GM19035 (cell line): ENCODE measurements at regions not wholly inside any gene's neighbourhood (a gene's known extent, or its start where the extent isn't known, plus 50 kb on each side); places are given as distances from the start of the nearest gene placed in this dataset.

Experiments
- ATAC-seq: cut with Tn5 transposase; IDR thresholded peaks from one replicate; pipeline ENCODE4 v1.9.1; 2021; ENCODE audit not compliant: unreplicated experiment

- no peak for ATAC-seq
Measured at GRCh38 chr12:3998968-3999792, 126.0 kb upstream of the PARP11 start.

DNA sequence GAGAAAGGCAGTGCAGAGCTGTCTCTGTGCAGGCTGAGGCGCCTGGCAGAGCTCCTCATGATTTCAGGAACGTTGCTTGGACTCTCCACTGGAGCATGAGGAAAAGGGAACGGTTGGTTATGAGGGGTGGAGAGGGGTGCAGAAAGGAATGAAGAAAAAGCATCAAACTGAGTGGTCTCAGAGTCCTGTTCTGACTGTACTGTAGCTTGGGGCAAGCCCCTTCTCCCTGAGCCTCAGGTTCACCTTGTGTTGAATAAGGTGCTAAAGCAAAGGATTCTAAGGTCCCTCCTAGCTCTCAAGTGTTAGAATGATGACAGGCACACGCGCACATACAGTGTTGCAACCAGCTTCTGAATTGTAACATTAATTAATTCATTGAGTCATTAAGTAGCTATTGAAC lies 125.2 kb upstream of the PARP11 start:
- ATAC-seq, result no peak

DNA sequence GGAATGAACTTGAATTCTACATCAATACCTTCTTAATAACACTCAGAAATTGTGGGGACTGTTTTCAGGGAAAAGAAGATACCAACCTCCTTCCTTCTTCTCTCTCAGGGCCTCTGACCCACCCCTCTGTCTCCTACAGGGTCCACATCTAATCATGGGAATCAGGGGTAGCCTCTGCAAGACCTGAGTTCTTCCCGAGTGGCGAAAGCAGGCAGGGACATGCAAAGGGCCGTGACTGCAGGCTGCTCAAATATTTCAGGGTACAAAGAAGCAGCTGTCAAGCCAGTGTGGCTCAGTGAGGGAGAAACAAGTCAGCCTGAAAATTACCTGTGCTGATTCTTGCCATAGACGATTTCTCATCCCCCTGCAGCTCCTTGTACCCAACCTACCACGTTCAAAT lies 123.1 kb upstream of the PARP11 start:
- ATAC-seq, result no peak

DNA sequence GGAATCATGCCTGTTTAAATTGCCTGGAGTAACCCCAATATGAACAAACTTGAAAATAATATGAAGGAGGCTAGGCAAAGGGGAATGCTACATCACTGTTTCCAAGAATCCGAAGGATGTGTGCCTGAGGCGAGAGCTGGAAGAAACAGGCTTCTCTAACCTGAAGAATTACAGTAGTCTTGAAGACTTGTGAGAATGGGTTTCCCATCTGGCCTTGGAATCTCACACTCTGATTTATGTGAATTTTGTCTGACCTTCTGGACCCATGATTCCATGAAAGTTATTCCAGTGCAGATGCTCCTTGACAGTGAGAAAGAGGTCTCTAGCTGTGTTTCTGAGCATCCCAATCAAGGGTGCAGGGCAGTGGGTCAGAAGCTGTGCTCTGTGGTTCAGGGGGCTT lies 122.1 kb upstream of the PARP11 start:
- no peak for ATAC-seq

DNA sequence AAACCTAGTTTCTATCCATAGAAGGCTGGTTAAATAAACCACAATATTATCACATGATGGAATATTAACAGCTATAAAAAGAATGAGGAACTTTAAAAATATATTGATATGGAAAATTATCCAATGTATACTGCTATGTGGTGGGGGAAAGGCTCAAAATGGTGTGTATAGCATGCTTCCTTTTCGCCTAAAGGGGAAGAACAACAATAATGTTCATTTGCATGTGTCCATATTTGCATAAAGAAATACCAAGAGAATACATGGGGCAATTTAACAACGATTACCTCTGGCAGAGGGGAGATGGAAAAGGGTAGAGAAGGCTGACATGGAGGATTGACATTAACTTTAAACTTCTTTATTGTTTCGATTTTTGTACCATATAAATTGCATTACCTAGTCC lies 121.3 kb upstream of the PARP11 start:
- no peak for ATAC-seq

DNA sequence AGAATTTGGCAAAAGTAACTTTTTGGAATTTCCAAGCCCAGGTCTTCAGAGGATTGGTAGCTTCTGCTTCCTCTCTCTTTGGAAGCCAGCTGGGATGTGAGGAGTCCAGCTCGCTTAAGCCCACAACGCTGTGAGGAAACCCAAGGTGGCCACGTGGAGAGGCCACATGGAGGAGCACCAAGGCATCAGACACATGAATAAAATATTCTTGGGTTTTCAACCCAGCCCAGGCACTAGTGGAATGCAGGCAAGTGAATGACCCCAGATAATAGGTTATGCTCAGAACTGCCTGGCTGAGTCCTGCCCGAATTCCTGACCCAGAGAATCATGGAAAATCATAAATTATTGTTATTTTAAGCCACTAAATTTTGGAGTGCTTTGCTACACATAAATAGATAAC lies 119.7 kb upstream of the PARP11 start:
- ATAC-seq, result no peak

DNA sequence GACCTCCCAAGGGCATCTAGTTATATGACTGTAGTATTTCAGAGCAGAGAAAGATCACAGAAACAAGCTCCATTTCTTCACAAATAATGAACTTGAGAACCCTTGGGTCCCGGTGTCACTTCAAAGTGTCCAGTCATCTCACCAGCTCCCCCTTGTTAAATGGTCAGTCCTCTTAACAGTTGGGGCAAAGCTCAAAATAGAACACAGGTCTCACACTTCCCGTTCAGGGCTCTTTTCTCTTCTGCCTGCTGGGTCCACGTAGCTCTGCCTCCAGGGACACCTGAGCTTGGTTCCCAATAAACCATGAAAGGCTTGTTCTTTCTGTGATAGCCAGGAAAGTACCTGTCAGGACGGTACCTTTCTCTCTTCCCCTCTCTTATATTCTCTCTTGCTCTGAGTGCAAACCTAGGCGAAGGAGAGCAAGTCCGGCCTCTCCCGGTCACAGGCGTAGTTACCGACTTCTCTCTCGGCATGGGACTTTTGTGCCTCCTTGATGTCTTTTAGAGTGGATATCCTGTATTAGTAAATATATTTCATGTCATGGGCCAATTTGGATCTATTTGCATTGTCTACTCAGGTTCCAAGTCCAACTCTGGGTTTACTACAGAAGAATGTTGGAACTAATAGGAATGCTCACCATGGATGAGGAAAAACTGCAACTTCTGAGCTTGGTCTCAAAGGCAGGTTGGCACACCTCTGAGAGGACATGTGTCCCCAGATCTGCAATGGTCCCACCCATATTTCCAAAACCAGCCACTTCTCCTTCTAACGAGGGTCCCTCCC lies 118.8 kb upstream of the PARP11 start:
- ATAC-seq, result no peak

GRCh38 chr12:3990501-3991280 lies 117.5 kb upstream of the PARP11 start:
- no peak for ATAC-seq

DNA sequence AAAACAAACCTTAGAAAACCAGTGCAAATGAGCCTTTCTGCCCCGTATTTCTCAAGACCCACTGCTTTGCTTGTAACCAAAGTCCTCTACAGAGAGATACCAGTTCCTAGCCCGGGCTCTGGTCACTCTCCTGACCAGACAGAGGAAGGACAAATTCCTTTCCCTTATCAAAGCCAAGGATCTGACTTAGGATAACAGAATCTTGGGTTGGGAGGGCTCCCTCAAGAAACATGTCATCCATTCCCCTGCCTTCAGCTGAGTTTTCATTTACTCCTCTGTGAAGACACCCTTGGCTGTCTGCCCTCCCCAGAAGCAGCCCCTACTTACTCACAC lies 116.0 kb upstream of the PARP11 start:
- no peak for ATAC-seq

DNA sequence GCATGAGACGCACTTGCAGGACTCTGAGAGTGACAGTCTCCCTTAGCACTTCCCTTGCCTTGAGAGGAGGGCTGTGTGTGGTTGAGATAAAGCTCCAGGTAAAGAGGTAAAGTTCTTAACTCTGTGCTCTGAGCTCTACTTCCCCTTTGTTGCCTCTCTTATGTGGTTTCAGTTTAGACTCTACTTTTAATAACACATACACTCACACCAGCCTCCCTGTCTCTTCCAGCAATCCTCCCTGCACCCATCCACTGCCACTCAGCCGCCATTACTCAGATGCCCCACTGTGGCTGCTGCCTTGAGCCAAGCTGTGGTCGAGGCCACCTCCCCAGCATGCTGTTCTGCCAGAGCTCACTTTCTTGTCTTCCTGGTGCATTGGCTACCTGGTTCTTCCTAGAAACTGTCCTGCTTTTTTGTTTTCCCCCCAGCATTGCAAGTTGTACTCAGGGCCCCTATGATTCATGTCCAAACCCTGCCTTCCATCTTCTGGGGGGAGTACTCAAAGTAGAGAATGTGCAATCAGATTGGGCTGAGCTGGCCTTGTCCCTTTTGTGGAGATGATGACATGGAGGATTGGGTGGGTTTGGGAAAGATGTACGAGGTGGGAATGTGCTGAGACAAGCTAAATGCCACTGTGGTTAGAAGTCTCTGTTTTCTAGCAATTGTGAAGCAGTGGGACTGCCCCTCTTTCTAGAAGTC lies 115.5 kb upstream of the PARP11 start:
- no peak for ATAC-seq

DNA sequence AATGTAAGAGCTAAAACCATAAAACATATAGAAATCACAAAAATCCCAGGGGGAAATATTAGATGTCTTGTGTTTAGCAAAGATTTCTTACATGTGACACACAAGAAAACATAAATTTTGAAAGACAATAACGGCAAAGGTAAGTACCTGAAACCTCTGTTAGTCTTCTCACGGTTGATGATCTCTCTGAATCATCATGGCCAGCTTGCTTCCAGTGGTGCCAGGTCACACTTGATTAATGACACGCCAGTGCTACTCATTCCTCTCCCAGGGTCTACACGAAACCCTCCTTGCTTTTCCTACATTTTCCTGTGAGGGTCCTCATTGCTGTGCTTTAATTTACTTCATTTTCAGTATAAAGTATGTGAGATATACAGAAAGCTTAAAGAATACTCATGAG lies 114.4 kb upstream of the PARP11 start:
- ATAC-seq, result no peak

DNA sequence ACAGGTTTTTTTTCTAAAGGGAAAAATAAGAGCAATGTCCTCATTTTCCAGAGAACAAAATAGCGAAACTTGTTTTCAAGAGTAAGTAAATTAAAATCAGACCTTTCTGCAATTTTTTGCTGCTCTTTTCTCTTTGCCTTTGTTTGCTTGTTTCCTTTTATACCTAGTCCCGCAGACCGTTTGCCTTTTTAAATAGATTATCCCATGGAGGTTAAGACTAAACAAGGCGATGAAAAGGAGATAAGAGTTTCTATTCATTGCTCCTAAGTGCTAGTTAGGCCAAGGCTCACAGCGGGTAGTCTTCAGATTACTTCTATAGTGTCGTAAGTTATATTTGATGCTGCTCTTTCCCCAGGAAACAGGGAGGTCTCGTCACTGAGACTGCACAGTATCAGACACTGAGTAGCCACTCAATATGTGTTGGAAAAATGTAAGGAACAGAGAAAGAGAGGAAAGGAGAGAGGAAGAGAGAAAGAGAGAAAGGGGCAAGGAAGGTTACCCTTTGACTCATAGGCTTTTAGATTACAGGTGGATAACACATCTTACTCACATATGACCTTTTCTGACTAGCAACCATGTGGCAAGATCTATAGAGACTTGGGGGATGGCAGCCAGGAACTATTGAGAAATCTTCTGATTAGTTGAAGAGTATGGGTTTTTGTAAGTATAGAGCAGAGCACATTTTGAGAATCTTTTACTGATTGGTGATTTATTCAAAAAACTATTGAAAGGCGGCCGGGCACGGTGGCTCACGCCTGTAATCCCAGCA lies 107.5 kb upstream of the PARP11 start:
- ATAC-seq, result no peak

DNA sequence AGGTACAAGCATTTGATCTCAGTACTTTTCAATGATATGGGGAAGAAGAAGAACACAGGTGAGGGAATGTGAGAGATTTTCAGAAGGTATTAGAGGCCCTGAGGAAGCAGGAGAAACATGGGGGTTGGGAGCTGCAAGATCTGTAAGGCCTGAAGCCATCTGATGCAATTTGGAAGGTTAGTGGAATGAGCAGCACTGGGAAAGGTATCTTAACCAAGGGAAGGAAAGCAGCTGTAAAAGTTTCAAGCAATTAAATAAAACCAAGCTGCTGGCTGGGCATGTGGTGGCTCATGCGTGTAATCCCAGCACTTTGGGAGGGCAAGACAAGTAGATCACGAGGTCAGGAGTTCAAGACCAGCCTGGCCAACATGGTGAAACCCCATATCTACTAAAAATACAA lies 104.4 kb upstream of the PARP11 start:
- ATAC-seq, result no peak

DNA sequence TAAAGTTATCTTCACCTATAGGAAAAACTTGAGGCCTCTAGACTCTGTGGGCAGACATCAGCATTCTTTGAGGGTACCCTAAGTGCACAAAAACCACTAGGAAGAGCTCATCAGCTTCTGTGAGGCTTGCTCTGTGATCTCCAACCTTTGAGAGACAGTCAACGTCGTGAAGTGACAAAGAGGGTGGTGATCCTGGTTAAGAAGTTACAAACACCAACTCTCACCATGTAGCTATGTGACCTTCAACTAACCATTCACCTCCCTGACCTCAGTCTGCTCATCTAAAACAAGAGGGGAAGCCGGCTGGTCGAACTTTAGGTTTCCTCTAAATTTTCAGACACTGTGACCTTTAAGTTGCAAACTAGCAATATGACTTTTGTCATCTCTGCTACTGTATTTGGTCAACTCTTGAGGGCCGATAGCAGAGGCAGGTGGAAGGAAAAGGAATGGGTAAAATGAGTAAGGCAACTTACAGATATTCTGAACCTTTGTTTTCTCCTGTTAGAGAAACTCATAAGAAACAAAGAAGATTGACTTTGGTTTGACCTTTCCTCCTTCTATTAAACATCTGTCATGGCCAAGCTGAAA lies 103.2 kb upstream of the PARP11 start:
- ATAC-seq, result no peak

DNA sequence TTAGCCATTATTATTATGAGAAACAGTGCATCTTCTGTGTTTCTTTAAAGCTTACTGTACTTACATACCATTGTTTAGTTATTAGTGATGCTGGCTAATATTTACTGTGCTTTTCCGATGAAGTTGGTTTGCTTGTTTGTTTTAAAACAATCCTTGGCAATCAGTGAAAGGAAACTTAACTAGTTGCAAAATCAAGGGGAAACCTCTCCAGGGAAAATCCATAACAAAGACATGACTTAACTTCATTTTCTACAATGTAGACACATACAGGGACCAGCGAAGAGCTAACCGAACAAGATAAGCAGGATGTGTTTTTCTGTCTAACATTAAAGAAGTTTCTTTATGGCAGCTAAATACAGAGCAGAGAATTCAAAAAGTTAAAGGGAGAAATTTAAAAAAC lies 102.5 kb upstream of the PARP11 start:
- ATAC-seq, result no peak

GRCh38 chr12:3974883-3975282 lies 101.7 kb upstream of the PARP11 start:
- no peak for ATAC-seq

GRCh38 chr12:3973973-3974644 lies 100.9 kb upstream of the PARP11 start:
- ATAC-seq, result no peak

DNA sequence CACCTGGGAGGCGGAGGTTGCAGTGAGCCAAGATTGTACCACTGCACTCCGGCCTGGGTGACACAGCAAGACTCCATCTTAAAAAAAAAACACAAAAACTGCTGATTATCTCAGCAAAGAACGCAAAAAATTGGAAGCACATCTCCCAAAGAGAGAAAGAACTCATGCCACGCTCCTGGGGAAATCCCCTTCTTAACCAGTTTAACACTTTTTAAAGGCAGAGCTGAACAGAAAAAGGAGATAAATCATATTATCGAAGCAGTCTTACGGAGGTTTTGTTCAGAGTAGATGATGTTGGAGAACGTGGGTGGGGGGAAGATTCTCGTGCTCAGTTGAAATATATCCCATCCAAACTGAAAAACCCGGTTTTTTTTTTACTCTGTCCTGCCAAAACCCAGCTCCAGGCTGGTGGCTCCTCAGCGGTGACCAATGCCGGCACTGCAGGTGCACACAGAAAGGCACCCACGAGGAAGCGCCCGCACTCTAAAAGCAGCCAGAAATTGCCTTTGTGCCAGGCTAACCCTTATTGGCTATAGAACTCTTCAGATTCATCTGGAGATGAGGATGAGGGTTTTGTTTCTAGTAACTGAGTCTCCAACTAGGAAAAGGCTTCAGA lies 100.2 kb upstream of the PARP11 start:
- no peak for ATAC-seq

DNA sequence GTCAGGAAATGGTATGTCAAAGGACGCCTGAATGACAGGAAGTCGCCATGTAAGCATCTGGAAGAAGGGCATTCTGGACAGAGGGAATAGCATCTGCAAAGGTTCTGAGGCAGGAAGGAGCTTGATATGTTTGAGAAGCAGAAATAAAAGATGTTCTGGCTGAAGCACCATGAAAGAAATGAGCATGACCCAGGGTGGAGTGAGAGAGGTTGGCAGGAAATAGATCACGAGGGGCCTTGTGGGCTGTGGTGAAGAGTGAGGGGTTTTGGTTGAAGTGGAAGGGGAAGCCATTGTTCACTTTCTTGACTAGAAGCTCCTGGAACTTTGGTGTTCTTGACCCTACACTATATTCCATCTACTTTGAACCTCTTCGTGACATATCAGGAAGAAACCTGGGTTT lies 99.4 kb upstream of the PARP11 start:
- no peak for ATAC-seq
